Muscle of back (tissue), 3 donors: ENCODE measurements at regions not wholly inside any gene's neighbourhood (a gene's known extent, or its start where the extent isn't known, plus 50 kb on each side); places are given as distances from the start of the nearest gene placed in this dataset.

Experiments used
- DNase-seq, 3 donors: peaks; one replicate each; pipeline versions ENCODE4 v3.0.0 to v3.0.0-alpha.2; 2013

- peak in 1 of 3 donors; percentile 42 for DNase-seq
Measured at GRCh38 chr11:10930224-10930971, 72.5 kb upstream of the ZBED5 start.

- DNase-seq: no peak
Measured at GRCh38 chr11:10927538-10927937, 69.7 kb upstream of the ZBED5 start.

GRCh38 chr11:10926801-10927211 lies 69.0 kb upstream of the ZBED5 start:
- DNase-seq: no peak

GRCh38 chr11:10925149-10925926 lies 67.5 kb upstream of the ZBED5 start:
- DNase-seq: peak in 2 of 3 donors; percentile 65

- DNase-seq: no peak
Measured at GRCh38 chr11:10923882-10924281, 66.0 kb upstream of the ZBED5 start.

GRCh38 chr11:10922892-10923291 lies 65.0 kb upstream of the ZBED5 start:
- no peak for DNase-seq

DNA sequence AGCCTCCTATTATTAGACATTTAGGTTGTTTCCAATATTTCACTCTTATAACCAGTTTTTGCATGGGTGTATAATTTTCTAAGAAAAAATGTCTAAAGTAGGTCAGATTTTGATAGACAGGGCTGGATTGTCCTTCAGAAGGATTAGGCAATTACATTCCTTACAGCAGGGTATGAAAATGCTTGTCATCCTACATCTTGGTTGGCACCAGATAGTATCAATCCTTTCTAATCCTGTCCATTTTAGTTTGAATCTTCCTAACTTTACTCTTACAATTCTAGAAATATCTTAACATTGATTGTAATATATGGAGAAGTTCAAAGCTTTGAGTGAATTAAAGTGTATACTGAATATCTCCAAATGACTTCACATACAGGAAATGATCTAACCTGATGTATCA lies 63.0 kb upstream of the ZBED5 start:
- no peak for DNase-seq

DNA sequence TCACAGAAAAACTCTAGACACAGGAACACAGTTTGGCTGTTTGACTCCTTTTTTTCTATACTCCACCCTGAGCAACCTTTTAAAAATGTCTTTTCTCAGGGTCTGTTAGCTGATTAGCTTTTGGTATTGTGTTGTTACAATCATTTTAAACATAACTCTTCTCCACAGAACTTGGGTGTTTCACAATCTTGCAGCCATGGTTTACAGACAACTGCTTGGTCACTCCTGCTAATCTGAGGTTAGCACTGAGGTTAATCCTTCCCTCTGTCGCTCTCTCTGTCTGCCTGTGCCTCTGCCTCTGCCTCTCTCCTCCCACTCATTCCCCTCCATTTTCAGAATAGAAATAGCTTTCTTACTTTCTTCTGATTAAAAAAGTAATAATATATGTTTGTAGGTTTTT lies 62.4 kb upstream of the ZBED5 start:
- no peak for DNase-seq

DNA sequence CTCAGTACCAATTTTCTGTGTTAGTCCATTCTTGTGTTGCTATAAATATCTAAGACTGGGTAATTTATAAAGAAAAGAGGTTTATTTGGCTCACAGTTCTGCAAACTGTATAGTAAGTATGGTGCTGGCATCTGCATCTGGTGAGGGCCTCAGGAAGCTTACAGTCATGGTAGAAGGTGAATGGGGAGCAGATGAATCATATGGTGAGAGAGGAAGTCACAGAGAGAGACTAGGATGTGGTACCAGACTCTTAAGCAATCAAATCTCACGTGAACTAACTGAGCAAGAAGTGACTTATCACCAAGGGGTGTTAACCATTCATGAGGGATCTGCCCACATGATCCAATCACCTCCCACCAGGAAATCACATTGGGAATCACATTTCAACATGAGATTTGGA lies 60.8 kb upstream of the ZBED5 start:
- no peak for DNase-seq

- DNase-seq: no peak
Measured at GRCh38 chr11:10918275-10918674, 60.4 kb upstream of the ZBED5 start.

DNA sequence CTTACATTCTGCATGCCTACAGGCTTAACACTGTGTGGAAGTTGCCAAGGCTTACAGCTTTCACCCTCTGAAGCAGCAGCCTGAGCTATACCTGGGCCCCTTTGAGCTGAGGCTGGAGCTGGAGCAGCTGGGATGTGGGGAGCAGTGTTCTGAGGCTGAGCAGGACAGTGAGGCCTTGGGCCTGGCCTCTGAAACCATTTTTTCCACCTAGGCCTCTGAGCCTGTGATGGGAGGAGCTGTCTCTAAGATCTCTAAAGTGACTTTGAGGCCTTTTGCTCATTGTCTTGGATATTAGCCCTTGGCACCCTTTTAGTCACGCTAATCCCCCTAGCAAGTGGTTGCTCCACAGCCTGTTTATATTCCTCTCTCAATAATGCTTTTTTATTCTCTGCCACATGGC lies 59.9 kb upstream of the ZBED5 start:
- DNase-seq: no peak

DNA sequence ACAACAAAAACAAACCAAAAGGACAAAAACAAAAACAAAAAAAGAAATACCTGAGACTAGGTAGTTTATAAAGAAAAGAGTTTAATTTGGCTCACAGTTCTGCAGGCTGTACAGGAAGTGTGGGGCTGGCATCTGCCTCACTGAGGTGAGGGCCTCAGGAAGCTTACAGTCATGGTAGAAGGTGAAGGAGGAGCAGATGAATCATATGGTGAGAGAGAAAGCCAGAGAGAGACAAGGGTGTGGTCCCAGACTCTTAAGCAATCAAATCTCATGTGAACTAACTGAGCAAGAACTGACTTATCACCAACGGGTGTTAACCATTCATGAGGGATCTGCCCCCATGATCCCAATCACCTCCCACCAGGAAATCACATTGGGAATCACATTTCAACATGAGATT lies 58.8 kb upstream of the ZBED5 start:
- DNase-seq: no peak

- no peak for DNase-seq
Measured at GRCh38 chr11:10914050-10914449, 56.2 kb upstream of the ZBED5 start.

DNA sequence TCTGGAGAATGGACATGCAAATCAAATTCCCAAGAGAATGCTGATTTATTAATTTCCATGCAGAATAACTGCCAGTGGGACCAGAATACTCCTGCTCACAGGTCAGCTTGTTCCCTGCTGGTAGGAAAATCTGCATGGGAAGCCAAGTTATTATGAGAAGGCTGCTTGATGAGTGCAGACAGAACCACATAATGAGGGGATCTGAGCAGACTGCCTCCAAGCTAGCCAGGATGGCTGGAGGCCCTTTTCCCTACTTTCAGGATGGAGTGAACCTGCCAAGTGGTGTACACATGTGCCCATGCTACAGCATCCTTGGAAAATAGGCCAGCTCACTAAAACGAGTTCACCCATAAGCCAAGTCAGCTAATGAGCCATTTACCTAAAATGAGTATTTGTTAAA lies 55.2 kb upstream of the ZBED5 start:
- no peak for DNase-seq

DNA sequence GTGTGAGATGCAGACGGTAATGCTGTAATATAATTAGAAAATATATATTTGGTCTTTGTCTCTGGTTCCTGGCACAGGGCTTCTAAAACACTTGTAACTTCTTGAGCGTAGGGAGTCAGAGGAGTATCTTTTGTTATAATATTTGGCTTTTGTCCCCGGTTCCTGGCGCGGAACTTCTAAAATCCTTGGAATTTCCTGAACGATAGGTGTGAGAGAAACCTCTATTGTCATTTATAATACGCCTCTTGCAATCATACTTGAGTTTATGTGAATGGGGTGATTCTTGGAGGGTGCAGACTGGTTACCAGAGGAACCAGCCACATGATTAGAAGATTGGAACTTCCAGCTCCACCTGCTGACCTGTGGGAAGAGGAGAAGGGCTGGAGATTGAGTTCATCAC lies 54.1 kb upstream of the ZBED5 start:
- no peak for DNase-seq

- no peak for DNase-seq
Measured at GRCh38 chr11:10909141-10909883, 51.5 kb upstream of the ZBED5 start.

DNA sequence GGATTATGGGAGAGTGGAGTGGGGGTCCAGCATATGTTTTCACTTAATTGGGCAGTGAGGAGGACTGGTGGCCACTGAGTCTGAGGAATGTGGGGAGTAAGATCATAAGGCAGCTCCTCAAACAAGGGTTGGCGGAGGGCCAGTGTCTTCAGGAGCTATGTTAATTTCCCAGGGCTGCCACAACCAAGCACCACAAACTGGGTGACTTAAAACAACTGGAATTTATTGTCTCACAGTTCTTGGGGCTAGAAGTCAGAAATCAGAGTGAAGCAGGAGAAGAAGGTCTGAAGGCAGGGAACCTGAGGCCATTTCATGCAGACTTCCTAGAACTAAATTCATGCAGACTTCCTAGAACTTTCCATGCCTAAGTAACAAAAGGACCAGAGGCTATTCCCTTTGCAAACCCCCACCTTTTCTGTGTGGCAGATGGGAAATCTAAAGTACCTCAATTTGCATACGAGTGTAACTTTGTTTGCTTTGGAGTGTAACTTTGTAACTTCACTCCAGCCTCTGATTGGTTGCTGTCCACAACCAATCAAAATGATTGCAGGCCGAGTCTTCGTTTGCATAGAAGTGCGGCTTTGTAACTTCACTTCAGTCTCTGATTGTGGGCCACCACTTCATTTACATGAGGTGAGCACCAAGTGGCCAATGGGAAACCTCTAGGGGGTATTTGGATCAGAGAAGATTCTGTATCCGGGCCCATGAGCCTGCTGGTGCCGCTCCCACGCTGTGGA lies 50.5 kb upstream of the ZBED5 start:
- DNase-seq: peak in 1 of 3 donors; percentile 94
